Fibroblast of skin of left biceps (primary cell): ENCODE measurements at regions not wholly inside any gene's neighbourhood (a gene's known extent, or its start where the extent isn't known, plus 50 kb on each side); places are given as distances from the start of the nearest gene placed in this dataset.
"Not testable (repeated sequence)": the region's sequence is repeated elsewhere in the genome, so short reads cannot be mapped to it uniquely, and the experiment has no call there.

Source experiments
- DNase-seq, 2 experiments: peaks; one replicate each; pipeline ENCODE4 v3.0.0-alpha.2; 2013; ENCODE audit warnings: low read depth in 2 of 2

DNA sequence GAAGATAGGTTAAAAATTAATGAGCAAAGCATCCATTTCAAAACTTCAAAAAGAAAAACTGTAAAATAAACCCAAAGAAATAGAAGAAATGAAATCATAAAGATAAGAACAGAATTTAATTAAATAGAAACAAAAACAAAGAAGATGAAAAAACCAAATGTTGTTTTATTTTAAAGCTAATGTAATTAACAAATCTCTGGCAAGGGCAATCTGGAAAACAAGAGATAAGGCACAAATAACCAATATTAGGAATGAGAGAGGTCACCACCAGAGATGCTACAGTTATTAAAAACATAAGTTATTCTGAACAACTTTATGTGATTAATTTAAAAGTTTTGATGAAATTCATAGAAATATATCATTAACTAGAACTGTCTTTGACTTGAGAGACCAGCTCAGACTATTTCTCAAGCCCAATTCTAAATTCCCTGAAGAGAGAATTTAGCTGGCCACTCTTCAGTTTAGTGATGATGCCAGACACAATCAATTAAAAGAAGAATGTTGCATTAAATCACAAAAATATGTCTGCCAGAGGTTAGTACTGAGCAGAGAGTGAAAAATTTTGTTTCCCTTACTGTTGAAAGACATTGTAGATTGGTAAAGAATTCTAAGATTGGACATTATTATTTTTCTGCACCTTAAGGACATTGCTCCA is 227.4 kb upstream of the VLDLR start:
- not testable (repeated sequence) for DNase-seq

DNA sequence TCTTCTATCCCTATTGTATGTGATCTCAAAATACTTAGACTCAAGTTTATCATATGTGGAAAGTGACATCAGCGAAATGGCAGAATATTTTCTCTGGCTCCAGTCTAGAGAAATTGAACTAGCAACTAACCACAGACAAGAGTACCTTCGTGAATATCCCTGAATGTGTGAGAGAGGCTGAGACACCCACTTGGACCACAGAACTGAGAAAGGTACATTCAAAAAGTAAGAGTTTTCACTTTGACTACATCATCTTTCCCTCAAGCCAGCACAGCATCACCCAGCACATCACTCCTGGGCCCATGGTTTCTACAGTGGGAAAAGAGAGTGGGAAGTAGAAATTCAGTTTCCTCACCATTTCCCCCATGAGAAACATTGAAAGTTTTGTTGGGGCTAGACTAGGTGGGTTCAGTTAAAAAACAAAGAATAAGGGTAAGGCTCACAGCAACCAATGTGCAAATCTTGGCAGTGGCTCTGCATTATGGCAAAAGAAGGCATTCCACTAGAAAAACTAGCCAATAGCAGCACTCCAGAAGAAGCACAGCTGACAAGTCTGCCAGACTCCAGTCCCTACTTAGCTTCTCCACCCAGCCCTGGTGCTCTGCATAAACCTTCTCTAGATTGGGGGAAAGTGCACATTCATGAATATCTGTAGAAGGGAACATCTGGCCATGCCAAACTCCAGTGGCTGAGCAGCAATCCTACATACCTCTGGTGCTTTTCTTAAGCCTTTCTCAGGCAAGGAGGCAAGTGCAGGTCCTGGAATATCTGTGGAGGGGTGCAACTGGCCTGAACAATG is 225.6 kb upstream of the VLDLR start:
- DNase-seq: no peak

DNA sequence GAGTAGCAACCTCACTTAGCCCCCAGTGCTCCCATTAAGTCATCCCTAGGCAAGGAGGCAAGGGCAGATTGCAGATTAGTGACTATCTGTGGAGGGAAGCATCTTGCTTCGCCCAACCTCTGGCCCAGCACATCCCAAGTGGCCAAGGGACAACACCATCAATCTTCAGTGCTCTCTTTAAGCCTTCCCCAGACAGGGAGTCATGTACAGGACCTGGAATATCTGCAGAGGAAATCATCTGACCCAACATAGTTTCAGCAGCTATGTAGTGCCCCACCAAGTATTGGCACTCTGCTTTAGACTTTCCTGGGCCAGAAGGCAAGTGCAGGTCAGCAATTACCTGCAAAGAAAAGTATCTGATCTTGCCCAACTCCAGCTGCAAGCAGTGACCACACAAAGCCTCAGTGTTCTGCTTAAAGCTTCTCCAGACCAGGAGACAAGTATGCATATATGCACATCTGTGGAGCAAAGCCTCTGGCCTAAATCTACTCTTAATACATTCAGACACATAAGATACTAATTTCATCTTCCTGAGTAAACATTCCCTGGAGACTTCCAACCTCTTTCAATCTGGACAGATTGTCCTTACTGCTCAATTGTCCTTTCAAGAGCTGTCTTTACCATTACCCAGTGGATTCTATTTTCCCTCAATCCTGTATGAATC is 224.8 kb upstream of the VLDLR start:
- DNase-seq: no peak

DNA sequence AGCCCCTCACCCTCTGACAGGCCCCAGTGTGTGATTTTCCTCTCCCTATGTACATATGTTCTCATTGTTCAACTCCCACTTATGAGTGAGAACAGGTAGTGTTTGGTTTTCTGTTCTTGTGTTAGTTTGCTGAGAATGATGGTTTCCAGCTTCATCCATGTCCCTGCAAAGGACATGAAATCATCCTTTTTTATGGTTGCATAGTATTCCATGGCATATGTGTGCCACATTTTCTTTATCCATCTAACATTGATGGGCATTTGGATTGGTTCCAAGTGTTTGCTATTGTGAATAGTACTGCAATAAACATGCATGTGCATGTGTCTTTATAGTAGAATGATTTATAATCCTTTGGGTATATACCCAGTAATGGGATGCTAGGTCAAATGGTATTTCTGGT is 223.7 kb upstream of the VLDLR start:
- DNase-seq: not testable (repeated sequence)

DNA sequence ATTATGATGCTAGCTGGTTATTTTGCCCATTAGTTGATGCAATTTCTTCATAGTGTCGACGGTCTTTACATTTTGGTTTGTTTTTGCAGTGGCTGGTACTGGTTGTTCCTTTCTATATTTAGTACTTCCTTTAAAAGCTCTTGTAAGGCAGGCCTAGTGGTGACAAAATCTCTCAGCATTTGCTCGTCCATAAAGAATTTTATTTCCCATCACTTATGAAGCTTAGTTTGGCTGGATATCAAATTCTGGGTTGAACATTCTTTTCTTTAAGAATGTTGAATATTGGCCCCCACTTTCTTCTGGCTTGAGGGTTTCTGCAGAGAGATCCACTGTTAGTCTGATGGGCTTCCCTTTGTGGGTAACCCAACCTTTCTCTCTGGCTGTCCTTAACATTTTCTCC is 219.8 kb upstream of the VLDLR start:
- not testable (repeated sequence) for DNase-seq

DNA sequence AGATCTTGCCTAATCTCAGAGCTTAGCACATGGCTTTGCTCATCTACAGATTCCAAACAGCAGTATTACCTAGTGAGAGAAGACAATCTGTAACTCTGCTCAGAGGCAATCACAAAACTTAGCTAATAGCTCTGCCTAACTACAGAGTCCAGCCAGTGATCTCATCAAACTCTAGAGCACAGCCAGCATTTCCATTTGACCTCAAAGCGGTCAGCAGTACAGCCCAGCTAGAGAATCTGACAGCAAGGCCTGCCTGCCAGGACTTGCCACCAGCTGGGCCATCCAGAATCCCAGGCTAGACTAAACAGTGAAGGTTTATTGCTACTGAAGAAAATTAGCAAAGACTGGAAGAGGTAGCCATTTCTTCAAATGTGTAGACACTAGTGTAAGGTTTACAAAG is 217.9 kb upstream of the VLDLR start:
- DNase-seq: no peak

DNA sequence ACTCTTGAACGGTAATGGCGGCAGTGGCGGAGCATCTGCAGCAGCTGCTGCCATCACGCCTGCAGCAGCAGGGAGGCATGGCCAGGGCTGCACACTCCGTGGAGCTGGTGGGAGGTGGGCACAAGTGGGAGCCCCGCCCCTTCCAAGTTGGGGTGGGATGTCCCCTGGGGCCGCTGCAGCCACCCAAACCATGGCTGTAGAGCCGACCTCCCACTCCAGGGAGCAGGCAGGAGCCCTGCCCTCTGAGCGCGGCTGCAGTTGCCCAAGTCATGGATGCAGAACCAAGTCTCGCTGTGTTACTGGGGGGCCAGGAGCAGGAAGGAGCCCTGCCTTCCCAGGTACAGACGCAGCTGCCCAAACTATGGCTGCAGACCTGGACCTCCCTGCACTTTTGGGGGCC is 215.3 kb upstream of the VLDLR start:
- no peak for DNase-seq

DNA sequence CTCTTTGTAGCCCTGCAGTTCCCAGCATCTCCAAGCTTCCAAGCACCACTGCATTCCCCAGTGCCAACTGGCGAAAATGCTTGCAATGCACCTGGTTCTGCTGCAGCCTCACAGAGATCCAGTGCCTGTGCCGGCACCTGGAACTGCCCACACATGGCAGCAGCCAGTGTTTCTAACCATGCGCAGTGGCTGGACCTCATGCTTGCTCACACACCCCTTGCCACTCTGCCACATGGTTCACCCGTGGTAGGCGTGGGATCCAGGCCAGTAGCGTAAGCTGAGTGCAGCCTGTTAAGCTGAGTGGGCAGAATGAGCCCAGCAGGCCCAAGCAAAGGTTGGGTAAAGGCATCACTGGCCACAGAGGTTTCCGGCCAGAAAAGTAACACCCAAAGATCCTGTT is 214.1 kb upstream of the VLDLR start:
- DNase-seq: no peak

DNA sequence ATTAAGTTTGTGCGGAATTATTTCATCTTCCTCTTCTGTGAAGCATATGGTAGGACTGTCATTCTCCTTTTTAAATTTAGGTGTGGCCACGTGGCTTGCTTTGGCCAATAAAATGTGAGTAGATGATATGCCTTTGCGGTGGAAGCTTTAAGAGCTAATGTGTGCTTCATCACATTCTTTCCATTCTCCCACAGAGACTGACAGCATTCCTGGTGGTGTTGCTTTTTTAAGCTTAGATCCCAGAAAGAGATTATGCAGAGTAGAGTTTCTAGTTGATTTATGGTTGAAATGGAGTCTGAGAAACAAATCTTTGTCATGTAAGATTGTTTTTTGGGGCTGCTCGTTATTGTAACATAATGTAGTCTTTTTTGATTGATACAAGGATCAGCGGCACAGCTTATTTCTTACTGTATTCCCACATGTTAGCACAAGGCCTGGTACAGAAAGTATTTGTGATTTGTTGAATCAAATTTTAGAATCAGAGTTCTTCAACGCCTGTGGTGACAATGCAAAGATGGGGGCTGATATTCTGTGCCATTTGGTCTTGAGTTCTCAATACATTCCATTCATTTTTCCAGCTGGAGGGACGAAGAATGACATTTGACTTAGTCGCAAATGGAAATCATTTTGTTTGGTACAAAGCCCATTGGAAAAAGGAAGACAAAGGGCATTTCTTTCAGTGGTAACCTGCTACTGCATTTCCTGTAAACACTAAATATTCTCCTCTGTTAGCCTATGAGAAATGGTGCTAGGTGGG is 209.9 kb upstream of the VLDLR start:
- DNase-seq: peak; percentile 71 to 73

DNA sequence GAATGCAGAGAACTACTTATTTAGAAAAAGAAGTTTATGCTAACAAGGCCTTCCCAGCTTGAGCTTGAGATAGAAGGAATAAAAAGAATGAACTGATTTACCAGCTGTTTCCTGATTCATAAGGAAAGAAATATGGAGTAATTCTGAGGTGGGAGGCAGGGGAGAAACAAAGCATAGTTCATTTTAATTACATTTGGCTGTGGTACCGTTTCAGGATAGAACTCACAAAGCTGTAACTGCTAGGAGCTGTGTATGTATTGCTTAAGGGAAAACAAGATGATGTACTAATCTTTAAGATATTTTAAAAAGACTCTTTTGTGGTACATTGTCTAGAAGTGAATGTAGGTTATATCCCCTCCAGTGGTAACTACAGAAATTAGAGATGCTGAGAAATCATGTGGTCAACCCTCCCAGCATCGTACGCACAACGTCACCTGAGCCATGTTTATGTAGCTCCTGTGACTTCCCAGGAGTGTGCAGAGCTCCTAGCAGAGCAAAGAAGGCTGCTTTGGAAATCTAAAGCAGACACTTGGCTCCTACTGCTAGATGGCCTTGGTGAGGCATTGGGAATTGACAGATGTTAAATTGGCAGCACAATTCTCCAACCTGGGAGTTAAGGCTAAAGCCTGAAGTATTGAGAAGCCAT is 208.3 kb upstream of the VLDLR start:
- peak in 1 of 2 experiments; percentile 13 for DNase-seq

DNA sequence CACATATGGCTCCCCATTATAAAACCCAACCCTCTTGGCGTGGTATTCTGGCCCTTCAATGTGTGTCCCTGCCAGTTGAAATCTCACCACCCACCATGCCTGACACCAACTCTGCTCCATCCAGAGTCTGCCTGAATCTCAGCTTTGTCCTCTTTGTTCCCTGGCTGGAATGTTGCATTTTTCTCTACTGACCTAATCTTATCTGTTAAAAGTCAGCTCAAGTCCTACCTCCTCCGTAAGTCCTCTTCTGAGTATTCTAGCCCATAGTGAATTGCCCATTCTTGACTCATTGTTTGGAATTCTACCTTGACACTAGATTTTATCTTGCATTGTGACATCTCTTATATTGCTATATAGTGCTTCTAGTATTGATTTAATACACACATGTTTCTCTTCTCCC is 207.1 kb upstream of the VLDLR start:
- no peak for DNase-seq

DNA sequence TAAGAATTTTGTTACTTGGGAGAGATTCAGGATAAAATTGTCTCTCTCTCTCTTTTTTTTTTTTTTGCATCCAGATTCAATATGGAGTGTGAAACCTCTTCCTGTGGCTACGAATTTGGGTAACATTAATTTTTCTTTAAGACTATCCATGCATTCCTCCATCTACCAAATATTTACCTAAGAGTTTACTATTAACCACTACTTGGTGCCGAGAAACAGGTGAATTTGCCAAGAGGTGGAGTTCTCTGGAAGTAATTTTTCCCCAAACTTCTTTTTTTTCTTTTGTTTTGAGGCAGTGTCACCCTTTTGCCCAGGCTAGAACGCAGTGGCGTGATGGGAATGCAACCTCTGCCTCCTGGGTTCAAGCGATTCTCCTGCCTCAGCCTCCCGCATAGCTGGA is 206.3 kb upstream of the VLDLR start:
- DNase-seq: no peak

DNA sequence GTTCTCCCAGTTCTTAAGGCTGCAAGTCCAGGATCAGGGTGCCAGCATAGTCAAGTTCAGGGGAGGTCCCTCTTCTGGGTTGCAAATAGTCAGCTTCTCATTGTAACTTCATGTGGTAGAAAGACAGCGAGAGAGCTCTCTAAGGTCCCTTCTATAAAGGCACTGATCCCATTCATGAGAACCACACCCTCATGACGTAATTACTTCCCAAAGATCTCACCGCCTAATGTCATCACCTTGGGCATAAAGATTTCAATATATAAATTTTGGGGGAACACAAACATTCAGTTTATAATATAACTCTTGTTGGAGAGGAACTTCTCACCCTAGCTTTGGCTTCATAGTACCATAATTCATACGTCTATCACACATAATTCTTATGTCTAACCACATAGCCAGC is 203.9 kb upstream of the VLDLR start:
- DNase-seq: no peak

DNA sequence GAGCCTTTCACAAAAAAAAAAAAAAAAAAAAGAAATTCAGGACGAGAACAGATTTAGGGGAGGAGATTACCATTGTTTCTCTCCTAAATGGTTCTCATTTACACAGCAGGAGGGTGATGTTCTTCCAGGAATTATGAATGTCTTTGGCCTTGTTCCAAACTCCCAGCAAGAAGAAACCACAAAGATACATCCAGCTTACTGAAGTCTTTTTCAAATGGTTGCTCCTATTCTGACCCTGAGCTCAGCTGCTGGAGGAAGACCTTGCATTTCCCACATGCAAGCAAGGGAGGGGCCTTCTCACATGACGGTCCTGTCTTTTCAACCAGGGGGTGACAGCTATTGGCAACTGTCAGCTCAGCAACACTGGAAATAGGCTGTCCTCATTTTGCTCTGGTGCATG is 203.0 kb upstream of the VLDLR start:
- peak; percentile 71 to 76 for DNase-seq

DNA sequence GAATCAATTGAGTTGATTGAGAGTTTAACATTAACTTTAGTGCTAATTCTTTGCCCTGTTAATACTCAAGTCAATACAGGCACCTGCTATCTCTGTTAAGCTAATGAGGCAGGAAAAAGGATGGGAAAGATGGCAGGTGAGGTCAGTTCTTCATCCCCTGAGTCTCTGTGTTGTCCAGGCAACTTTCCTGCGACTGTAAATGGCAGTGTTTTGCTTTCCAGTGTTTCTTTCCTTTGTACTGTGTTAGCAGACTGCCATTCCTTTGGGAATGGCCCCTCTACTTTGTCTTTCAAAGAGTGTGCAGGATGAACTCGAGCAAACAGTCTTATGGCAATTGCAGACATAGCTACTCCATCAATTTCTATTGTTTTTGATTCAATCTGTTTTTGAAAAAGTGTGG is 202.2 kb upstream of the VLDLR start:
- DNase-seq: no peak

DNA sequence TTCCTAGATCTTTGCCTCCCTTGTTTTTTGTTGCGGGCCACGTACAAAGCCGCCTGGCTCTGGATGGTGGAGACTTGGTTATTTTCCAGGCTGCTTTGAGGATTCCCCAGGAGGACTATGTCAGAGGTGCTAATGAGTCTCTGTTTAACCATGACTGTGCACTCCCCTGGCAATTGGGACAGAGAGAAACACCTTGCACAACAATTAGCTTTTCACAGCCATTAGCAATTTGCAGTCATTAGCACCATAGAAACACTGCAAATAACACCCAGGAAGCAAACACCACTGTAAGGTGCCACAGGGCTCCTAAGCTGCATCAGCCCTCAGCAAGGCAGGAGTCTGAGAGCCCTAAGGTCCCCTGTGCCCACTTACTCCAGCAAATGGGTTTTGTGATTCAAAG is 201.0 kb upstream of the VLDLR start:
- no peak for DNase-seq

DNA sequence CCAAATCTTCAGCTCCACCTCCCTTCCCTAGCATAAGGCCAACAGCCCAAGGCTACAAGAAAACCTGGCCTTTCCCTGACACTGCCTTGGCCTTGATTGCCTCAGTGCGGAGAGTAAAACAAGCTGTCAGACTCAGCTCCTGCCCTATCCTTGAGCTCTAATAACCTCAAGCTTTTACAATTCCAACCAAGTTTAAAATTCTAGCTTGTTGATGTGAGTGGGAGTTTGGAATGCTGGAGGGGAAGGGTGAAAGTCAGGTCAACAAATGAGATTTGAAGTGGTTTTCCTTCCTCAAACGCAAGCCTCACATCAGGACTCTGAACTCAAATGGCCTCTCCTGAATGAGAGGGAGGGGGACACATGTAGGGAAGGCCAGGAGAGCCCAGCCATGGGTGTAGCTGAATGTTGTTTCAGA is 197.0 kb upstream of the VLDLR start:
- no peak for DNase-seq

DNA sequence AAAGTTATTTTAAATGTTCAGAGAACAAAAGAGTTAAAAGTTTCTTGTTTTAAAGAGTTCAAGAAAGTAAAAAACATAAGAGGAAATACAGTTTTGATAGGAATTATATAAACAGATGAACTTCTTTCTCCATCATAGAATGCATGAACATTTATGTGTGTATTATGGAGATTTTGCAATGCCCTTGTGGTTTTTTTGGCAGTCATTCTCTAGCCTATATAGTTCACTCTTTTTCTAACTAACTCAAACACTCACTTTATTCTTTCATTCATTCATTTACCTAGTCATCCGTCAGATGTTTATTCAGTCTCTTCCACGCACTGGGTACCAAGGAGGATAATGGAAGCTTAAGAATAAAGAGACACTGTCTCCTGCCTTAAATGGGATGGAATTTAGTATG is 195.9 kb upstream of the VLDLR start:
- no peak for DNase-seq

DNA sequence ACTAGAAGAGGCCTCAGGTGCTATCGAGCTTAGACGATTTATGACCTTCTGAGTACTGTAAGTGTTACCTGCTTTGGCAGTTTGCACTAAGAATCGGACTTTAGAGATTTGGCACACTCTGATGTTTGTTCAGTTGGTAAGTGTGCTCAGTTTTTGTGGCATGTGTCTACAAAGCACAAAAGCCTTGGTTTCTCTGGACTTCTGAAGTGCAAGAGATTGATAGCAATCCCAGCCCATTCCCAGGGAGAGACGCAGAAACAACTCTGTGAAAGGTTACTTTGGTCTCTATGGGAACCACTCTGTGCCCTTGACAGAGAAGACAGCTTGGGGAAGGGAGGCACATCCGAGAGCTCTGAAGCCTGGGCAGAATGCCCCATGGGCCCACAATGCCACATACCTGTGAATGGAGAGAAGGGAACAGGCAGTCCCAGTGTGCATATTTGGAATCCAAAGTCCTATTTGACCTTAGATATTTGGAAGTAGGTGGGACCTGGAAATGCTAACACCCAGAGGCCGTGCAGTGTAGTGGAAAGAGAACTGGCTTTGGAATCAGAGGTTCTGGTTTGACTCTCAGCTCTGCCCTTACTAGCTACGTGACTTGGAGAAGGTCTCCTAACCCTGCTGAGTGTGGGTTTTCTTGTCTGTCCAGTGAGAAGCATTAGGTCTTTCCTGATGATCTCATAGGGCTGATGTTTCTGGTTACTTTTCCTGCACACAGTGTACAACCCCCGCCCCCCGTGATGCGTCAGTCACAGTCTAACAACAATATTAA is 194.3 kb upstream of the VLDLR start:
- DNase-seq: no peak

DNA sequence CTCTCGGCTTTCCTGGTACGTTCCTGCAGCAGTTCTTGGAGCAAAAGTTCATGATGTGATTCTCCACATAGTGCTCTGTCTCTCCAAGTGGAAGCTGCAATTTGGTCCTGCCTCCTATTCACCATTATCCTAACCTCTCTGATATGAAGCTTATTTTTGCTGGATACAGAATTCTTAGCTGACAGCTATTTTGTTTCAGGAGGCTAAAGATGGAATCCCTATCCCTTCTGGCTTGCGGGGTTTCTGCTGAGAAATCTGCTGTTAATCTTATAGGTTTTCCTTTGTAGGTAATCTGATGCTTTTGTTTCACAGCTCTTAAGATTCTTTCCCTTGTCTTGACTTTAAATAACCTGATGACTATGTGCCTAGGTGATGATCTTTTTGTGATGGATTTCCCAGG is 181.6 kb upstream of the VLDLR start:
- DNase-seq: no peak

DNA sequence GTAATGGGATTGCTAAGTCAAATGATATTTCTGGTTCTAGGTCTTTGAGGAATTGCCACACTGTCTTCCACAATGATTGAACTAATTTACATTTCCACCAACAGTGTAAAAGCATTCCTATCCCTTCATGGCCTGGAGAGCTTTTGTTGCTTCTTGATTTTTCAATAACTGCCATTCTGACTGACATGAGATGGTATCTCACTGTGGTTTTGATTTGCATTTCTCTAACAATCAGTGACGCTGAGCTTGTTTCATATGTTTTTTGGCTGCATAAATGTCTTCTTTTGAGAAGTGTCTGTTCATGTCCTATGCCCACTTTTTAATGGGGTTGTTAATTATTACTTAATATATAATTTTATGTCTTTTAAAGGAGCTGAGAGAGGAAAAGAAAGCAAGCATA is 177.7 kb upstream of the VLDLR start:
- not testable (repeated sequence) for DNase-seq
